GM19438 (cell line): ENCODE measurements at regions not wholly inside any gene's neighbourhood (a gene's known extent, or its start where the extent isn't known, plus 50 kb on each side); places are given as distances from the start of the nearest gene placed in this dataset.
"Not testable (repeated sequence)": the region's sequence is repeated elsewhere in the genome, so short reads cannot be mapped to it uniquely, and the experiment has no call there.

Source experiments
- ATAC-seq: cut with Tn5 transposase; IDR thresholded peaks from one replicate; pipeline ENCODE4 v1.9.1; 2021; ENCODE audit warnings: low read depth; ENCODE audit not compliant: unreplicated experiment

DNA sequence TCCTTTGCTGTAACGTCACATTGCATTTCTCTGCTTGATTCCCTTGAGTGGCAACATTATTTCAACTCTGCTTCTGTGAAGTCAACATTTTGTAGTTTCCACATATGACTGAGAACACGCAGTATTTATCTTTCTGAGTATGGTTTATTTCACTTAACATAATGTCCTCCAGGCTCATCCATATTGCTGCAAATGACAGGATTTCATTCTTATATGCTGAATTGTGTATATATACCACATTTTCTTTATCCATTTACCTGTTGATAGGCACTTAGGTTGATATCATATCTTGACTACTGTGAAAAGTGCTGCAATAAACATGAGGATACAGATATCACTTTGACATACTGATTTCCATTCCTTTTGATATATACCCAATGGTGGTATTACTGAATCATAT, 878.5 kb downstream of the PLOD2 start:
- no peak for ATAC-seq

DNA sequence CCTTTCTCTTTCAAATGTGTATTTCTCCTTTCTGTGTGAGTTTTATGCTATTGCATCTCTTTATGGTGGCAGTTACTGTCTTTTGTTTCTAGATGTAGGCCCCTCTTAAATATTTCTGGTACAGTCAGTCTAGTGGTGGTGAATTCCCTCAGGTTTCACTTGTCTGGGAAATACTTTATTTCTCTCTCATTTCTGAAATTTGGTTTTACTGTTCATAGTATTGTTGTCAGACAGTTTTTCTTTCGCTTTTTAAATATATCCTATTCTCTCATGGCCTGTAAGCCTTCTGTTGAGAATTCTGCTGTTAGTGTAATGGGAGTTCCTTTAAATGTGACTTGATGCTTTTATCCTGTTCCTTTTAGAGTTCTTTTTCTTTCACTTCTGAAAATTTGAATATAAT, 874.0 kb downstream of the PLOD2 start:
- ATAC-seq = no peak

DNA sequence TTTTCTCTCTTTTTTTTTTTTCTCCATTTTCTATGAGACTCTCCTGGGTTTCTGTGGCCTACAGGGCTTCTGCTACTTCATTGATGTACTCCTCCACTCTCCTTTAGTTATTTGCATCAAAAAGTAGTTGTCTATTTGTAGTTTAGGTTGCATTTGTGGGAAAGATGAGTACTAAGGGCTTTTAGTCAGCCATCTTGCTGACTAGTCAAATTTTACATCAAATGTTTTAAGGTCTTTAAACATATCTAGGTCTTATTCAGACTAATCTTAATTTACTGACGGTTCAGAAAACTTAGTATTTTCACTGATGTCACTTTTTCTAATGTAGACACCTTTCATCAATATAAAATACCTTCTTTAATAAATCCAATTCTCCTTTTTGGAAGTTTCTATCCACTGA, 871.0 kb downstream of the PLOD2 start:
- no peak for ATAC-seq

DNA sequence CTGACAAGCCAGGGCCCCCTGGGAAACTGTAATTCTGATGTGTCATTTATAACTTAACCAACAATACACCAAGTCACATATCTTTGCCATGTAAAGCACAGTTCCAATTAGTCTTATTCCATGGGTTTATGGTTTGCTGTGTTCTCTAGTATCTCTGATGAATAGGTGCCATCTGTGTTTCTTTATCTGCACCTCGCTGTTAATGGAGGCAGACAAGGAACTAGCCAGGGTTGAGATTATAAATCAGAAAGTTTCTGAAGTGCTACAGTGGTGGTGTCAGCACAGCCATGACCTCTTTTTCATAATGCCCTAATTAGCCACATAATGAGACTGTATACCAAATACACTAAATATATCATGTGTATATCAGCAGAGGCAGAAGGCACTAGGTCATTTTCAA, 866.4 kb downstream of the PLOD2 start:
- ATAC-seq = no peak

DNA sequence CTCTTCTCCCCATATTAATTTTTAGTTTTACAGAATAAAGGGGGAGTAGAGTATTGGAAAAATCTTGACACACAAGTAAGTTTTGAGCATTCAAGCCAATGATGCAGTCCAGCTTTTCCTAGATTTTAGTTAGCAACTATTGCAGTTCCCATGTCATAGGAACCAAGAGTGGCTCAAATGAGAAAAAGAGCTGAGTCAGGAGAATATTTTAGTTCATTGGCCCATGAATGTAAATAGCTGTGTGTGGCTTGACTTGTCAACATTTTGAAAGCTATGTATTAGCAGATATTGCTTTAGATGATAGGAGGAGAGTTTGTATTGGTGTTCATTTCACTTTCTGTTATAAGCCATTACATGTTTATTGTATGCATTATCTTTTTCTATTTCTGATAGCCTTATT, 853.7 kb downstream of the PLOD2 start:
- no peak for ATAC-seq

DNA sequence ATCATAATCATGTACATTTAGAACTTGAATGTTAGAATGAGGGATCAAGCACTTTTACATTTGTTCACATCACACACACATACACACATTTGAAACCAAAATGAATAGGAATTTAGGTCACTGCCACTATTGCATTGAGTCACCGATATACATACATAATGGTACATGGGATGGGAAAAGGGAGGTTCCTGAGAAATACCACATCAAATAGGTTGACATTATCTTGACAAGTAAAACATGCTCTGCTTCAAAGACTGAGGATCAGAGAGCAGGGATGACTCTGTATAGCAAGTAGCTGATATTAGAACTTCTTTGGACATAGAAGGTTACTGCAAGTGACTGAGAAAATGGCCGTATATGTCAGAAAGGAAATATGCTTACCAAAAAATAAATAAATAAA, 847.2 kb downstream of the PLOD2 start:
- ATAC-seq = no peak

DNA sequence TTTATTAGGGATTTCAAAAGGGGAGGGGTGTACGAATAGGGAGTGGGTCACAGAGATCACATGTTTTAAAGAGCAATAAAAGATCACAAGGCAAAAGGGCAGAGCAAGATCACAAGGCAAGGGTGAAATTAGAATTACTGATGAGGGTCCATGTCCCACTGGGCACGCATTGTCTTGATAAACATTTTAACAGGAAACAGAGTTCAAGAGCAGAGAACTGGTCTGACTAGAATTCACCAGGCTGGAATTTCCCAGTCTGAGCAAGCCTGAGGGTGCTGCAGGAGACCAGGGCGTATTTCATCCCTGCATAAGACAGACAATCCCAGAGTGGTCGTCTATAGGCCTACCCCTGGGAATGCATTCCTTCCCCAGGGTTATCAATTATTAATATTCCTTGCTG, 844.7 kb downstream of the PLOD2 start:
- ATAC-seq = not testable (repeated sequence)

DNA sequence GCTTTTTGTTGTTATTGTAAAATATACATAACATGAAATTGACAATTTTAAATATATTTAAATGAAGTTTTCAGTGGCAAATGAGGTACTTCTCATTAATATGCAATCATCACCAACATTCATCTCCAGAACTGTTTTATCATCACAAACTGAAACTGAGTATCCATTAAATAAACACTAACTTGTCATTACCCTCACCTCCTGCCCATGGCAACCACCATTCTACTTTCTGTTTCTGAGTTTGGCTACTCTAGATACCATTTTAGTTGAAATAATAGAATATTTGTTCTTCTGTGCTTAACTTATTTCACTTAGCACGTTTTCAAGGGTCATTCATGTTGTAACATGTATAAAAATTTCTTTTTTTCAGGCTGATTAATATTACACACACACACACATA, 834.3 kb downstream of the PLOD2 start:
- no peak for ATAC-seq

DNA sequence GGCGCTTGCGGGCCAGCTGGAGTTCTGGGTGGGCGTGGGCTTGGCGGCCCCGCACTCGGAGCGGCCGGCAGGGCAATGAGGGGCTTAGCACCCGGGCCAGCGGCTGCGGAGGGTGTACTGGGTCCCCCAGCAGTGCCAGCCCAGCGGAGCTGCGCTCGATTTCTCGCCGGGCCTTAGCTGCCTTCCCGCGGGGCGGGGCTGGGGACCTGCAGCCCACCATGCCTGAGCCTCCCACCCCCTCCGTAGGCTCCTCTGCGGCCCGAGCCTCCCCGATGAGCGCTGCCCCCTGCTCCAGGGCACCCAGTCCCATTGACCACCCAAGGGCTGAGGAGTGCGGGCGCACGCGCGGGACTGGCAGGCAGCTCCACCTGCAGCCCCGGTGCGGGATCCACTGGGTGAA, 827.6 kb downstream of the PLOD2 start:
- ATAC-seq = not testable (repeated sequence)

DNA sequence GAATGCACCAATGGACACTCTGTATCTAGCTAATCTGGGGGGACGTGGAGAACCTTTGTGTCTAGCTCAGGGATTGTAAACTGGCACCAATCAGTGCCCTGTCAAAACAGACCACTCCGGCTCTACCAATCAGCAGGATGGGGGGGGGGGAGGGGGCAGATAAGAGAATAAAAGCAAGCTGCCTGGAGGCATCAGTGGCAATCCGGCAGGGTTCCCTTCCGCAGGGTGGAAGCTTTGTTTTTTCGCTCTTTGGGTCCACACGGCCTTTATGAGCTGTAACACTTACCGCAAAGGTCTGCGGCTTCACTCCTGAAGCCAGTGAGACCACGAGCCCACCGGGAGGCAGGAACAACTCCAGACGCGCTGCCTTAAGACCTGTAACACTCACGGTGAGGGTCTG, 827.1 kb downstream of the PLOD2 start:
- no peak for ATAC-seq

DNA sequence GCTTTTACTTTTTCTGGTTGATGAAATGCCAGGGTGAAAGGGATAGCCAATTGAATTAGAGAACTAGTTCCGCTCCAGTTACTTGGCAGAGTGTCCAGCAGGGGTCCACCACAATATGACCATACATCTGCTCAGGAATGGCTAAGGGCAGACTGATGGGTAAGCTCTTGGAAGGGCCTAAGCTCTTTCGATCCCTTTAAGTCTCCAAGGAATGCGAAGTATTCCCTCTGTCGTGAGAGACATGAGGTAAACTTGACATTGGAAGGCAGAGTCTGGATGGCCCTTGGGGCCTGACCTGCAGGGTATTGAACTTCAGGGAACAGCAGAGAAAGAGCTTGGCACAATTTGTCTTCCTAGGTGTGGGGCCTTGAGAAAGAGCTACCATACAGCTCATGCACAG, 805.8 kb downstream of the PLOD2 start:
- no peak for ATAC-seq

DNA sequence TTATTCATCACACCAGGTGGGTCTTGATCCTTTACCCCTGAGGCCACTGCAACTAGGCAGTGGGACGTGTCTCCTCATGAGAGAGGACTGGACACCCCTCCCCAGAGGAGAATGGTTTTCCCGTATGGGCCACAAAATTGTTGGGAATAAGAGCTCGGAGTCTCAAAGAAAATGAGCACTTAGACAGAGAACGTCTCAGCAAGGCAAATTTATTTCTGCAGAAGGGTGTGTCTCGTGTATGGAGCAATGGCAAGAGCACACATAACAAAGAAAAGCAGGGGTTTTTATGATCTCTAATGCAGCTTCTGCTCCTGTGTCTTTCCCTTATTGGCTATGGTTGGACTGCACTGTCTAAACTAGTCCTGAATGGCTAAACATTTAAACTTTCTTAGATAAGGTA, 803.5 kb downstream of the PLOD2 start:
- ATAC-seq = no peak

DNA sequence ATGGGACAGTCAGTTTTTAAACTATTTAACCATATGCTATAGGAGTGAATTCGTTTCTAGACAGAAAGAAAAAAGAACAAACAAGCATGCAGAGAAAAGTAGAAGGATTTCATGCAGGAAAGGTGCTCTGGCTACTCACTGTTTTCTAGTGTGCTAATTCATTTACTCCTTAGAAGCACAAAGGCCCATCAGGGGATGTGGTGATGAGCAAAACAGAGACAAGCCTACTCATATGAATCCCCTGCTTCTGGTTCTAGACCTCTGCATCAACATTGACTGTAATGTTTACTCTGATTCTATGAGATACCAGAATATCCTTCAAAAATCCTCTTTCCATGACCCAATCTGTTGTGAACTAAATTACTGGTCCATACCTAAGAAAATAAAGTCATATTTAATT, 801.9 kb downstream of the PLOD2 start:
- ATAC-seq = no peak

DNA sequence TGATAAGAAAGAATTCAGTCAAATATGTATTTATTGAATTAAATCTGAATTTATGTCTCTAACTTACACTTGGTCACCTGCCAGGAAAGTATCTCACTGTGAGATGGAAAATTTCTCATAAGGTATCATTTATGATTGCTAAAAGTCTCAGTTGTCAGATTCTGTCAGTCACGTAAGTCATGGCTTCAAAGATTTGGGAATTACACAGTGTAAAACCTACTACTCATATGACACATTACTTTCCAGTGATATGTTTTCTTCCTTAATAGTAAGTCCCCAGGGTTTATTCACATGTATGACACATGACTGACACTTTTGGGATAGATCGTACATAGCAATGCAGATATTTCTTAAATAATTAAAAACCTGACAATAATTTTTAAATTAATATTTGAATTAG, 792.2 kb downstream of the PLOD2 start:
- ATAC-seq = no peak

DNA sequence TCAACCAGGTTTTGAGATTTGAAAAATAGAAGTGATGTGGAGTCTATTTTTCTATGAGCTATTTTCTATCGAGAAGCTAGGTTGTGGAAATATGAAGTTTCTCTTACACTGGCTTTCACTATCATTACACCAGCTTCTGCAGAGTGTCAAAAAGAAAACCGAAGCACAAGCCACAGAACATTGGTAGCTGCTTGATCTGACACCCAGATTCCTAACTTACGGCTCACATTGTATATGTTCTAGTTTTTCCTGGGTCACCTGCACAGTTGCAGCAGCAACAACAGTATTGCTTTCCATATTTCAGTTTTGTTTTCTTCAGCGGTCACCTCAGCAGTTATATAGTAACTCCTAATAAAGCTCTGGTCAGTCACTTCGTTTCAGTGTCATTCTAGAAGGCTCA, 790.1 kb downstream of the PLOD2 start:
- no peak for ATAC-seq

DNA sequence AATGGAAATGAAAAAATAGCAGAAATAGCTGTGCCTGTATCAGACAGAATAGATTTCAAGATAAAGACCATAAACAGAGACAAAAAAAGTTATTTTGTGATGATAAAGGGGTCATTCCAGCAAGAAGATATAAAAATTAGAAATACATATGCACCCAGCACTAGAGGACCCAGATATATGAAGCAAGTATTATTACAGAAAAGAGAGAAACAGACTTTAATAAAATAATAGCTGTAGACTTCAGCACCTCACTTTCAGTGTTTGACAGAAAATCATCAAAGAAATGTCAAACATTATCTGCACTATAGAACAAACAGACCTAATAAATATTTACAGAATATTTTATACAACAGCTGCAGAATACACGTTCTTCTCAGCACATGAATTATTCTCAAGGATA, 783.7 kb downstream of the PLOD2 start:
- ATAC-seq = no peak

DNA sequence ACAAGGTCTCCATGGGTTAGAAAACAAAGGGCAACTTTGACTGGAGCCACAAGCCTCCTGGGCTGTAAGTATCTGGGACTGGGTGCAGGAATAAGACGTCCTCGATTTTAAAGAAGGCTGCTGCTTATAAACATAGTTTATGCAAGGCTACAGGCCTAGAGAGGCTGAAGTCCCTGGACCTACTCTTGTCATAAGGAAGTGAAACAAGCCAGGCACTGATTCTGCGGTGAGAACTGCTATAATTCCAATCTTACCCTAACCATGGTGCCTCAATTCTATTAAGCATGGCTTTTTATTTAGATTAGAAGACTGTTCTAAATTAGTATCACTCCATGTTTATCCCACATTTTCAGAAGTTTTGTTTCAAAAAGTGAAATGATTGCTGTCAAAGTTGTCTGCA, 777.6 kb downstream of the PLOD2 start:
- no peak for ATAC-seq

DNA sequence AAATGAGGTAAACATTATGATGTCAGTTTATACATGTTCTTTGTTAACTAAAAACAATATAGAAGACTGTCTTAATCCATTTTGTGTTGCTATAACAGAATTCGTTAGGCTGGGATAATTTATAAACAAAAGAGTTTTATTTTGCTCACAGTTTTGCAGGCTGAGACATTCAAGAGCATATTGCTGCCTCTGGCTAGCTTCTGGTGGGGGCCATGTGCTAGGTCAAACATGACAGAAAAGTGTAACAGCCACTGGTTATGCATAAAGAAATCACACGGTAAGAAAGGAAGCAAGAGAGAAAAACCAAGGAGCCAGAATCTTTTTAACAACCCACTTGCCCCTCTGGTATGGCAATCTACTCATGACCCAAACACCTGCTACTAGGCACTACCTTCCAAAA, 776.7 kb downstream of the PLOD2 start:
- ATAC-seq = no peak

DNA sequence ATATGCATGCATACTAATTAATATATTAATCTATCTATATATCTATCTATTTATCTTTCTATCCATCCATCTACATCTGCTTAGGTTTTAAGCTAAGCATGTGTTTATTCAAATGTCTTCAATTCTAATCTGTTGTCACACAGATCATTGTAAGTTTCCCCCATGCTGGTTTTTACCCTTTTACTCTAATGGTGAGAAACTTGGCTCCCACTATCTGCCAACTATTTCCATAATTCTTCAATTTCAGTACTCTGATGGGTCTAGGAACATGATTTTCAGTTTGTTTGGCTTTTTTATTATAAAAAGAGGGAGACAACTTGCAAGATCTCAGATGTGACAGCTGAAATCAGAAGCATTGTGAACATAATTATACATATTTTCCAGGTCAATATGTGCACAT, 773.8 kb downstream of the PLOD2 start:
- no peak for ATAC-seq

DNA sequence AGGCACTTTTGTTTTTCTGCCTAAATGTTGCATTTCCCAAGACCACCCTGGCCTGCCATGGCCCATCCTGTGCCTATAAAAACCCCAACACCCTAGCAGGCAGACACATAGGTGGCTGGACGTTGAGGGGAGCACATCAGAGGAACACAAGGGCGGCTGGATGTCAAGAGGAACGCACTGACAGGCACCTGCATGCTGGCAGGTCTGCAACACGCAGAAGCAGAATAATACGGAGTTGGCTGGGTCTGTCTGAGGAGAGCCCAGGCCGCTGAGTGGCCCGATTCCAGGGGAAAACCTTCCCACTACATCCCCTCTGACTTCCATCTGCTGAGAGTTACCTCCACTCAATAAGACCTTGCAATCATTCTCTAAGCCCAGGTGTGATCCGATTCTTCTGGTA, 765.6 kb downstream of the PLOD2 start:
- ATAC-seq = no peak

DNA sequence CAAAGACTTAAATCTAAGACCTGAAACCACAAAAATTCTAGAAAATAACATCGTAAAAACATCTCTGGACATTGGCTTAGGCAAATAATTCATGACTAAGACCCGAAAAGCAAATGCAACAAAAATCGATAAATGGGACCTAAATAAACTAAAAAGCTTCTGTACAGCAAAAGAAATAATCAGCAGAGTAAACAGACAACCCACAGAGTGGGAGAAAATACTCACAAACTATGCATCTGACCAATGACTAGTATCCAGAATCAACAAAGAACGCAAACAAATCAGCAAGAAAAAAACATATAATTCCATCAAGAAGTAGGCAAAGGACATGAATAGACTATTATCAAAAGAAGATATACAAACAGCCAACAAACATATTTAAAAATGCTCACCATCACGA, 749.4 kb downstream of the PLOD2 start:
- ATAC-seq = no peak

DNA sequence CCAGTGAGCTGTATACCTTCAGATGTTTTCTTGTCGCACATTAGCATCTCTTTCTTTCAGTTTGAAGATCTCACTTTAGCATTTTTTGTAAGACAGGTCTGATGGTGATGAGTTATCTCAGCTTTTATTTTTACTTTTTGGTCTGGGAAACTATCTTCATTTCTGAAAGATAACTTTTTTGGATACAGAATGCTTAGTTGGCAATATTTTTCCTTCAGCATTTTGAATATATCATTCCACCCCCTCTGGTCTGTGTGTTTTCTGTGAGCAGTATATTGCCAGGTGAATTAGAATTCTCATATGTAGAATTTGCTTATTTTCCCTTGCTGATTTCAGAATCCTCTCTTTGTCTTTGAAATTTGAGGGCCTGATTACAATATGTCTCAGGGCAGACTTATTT, 743.3 kb downstream of the PLOD2 start:
- ATAC-seq = no peak

DNA sequence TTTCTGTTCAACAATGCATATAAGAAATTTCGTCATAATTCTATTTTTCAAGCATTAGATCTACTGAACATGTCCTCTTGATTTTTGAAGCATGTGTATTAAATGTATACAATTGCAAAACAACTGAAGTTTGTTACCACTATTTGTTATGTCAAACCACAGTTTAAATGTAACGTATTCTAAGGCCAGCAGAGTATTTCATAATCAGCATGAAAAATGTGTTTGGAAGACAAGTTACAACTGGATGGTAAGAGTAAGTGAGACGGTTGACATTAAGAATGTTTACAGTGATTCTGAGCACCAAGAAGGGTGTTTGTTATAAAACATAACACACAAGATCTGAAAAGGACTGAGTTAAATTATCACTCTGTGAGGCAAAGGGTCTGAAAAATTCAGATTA, 738.4 kb downstream of the PLOD2 start:
- no peak for ATAC-seq

DNA sequence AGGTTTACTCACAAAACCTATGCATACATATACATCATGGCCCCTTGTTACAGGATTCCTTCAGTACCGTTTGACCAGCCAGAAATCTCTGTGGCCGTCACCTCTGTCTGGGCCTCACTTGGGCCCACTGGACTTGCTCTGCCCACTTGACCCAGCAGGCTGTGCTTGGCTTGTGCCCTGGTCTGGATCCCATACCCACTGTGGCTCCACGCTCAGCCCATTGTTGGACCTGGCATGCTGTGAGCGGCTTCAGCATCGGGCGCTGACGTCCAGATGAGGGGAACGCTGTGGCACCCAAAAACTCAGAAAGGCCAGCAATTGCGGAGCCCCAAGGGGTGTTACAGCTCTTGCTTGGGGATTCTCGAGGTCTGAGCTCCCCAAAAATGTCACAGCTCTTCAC, 733.6 kb downstream of the PLOD2 start:
- no peak for ATAC-seq
